Gastroesophageal sphincter (tissue), 4 donors: ENCODE measurements at regions not wholly inside any gene's neighbourhood (a gene's known extent, or its start where the extent isn't known, plus 50 kb on each side); places are given as distances from the start of the nearest gene placed in this dataset.

Experiments used
- ATAC-seq: fragments of 150-250 bp; one replicate; pipeline ENCODE4 v1.9.1; 2016; ENCODE audit warnings: mild to moderate bottlenecking, moderate library complexity
- H3K27ac ChIP-seq, 4 donors: fragments of 200-600 bp; sonication (generic) in 3 of 4; 1 replicate in 3 of 4; 2 replicates in 1 of 4; pipeline ENCODE4 v1.5.1; 2016 to 2019
- H3K27me3 ChIP-seq: fragments of 200-600 bp; sonication (generic); one replicate; pipeline ENCODE4 v1.5.1; 2019
- H3K36me3 ChIP-seq, 2 donors: fragments of 200-600 bp; sonication (generic); one replicate each; pipeline ENCODE4 v1.5.1; 2019; ENCODE audit warnings: control low read depth in 1 of 2
- H3K4me1 ChIP-seq, 3 donors: fragments of 200-600 bp; sonication (generic); 1 replicate in 2 of 3; 2 replicates in 1 of 3; pipeline ENCODE4 v1.5.1; 2016 to 2019; ENCODE audit warnings: control low read depth in 2 of 3
- H3K4me3 ChIP-seq, 2 donors: fragments of 200-600 bp; sonication (generic); one replicate each; pipeline ENCODE4 v1.5.1; 2019; ENCODE audit warnings: mild to moderate bottlenecking in 1 of 2, moderate library complexity in 1 of 2
- H3K9me3 ChIP-seq, 3 donors: fragments of 200-600 bp; sonication (generic); one replicate each; pipeline ENCODE4 v1.5.1; 2017 to 2019; ENCODE audit warnings: control low read depth in 2 of 3
- CTCF ChIP-seq, 4 experiments: fragments of 200-600 bp in 2 of 4; fragments of 450-650 bp in 2 of 4; sonication (generic) in 1 of 4; IDR thresholded peaks; one replicate each; pipeline ENCODE4 v1.5.1; 2017 to 2019; ENCODE audit warnings: antibody characterized with exemption in 4 of 4, mild to moderate bottlenecking in 2 of 4, moderate library complexity in 2 of 4
- EP300 ChIP-seq: sonication (generic); formaldehyde crosslinking; IDR thresholded peaks from one replicate; pipeline ENCODE4 v1.6.1; 2017; ENCODE audit warnings: antibody characterized with exemption, mild to moderate bottlenecking
- POLR2A ChIP-seq, 2 donors: fragments of 450-650 bp; IDR thresholded peaks; one replicate each; pipeline ENCODE4 v1.6.1; 2017; ENCODE audit warnings: antibody characterized with exemption in 2 of 2, mild to moderate bottlenecking in 2 of 2, moderate library complexity in 1 of 2
- POLR2AphosphoS5 ChIP-seq: sonication (generic); formaldehyde crosslinking; IDR thresholded peaks from one replicate; pipeline ENCODE4 v1.6.1; 2017; ENCODE audit warnings: antibody characterized with exemption
- WGBS, 2 donors: methylation state at CpG; one replicate each; pipeline ENCODE4 v1.1.5; 2018; ENCODE audit warnings: low coverage in 1 of 2; 5-methylcytosine and 5-hydroxymethylcytosine counted together

GRCh38 chrX:110954428-110955100 is 141.4 kb upstream of the PAK3 start:
- peak; percentile 50 for ATAC-seq
- H3K4me1 ChIP-seq = no peaks in the 10 kb centered on the region
- H3K4me3 ChIP-seq = no peak overlapping the region
- H3K27me3 ChIP-seq = no peaks in the 10 kb centered on the region
- no peak overlapping the region for H3K27ac ChIP-seq
- no peaks in the 10 kb centered on the region for H3K36me3 ChIP-seq
- H3K9me3 ChIP-seq = no peaks in the 10 kb centered on the region
- TF ChIP-seq CTCF (IDR thresholded peaks at IDR 0.05) = no peak
- TF ChIP-seq POLR2A (IDR thresholded peaks at IDR 0.05) = no peak
- no peak for TF ChIP-seq POLR2AphosphoS5
- no peak for TF ChIP-seq EP300

GRCh38 chrX:110951472-110952269 is 144.3 kb upstream of the PAK3 start:
- Histone ChIP-seq H3K4me3 (no peak overlapping the region), H3K27me3 (no peaks in the 10 kb centered on the region), H3K27ac (no peak overlapping the region), H3K36me3 (no peaks in the 10 kb centered on the region), H3K9me3 (no peaks in the 10 kb centered on the region), H3K4me1 (no peaks in the 10 kb centered on the region)
- ATAC-seq = no peak
- WGBS, 2 donors = 40 to 82% methylated on average over 5 to 6 of the region's 6 CpGs
- TF ChIP-seq EP300 (no peak), CTCF (IDR thresholded peaks at IDR 0.05) (no peak)

- H3K4me3 ChIP-seq = peak overlapping the region in 1 of 2 donors; percentile 38
- no peaks in the 10 kb centered on the region for H3K4me1 ChIP-seq
- ATAC-seq = no peak
- 34 to 80% methylated on average over 1 to 2 of the region's 22 CpGs for WGBS, 2 donors
- H3K9me3 ChIP-seq = no peaks in the 10 kb centered on the region
- no peak for TF ChIP-seq CTCF (IDR thresholded peaks at IDR 0.05)
- no peak for TF ChIP-seq EP300
- TF ChIP-seq POLR2A (IDR thresholded peaks at IDR 0.05) = no peak
- TF ChIP-seq POLR2AphosphoS5 = no peak
- H3K27me3 ChIP-seq = peaks cover 10% of the 10 kb centered on the region
- H3K27ac ChIP-seq = peak overlapping the region in 1 of 4 donors; percentile 20
- H3K36me3 ChIP-seq = no peaks in the 10 kb centered on the region
Observed at GRCh38 chrX:110944751-110945675, 149.4 kb upstream of the CHRDL1 start.

GRCh38 chrX:110944311-110944750 is 148.7 kb upstream of the CHRDL1 start:
- no peaks in the 10 kb centered on the region for H3K36me3 ChIP-seq
- ATAC-seq = no peak
- peak overlapping the region in 1 of 2 donors; percentile 38 for H3K4me3 ChIP-seq
- H3K9me3 ChIP-seq = no peaks in the 10 kb centered on the region
- TF ChIP-seq POLR2AphosphoS5 (no peak), CTCF (IDR thresholded peaks at IDR 0.05) (no peak), EP300 (no peak), POLR2A (IDR thresholded peaks at IDR 0.05) (no peak)
- peak overlapping the region in 1 of 4 donors; percentile 20 for H3K27ac ChIP-seq
- 30% methylated on average over 2 of the region's 25 CpGs; no CpG with 5 or more reads in 1 of the 2 donors for WGBS, 2 donors
- H3K27me3 ChIP-seq = peaks cover 10% of the 10 kb centered on the region
- H3K4me1 ChIP-seq = no peaks in the 10 kb centered on the region
